Panc1 (cell line): ENCODE measurements at regions not wholly inside any gene's neighbourhood (a gene's known extent, or its start where the extent isn't known, plus 50 kb on each side); places are given as distances from the start of the nearest gene placed in this dataset.

Source experiments
- ATAC-seq: fragments of 200-7000 bp; cut with Tn5 transposase; 2 replicates; pipeline ENCODE4 v1.9.1; 2020; ENCODE audit warnings: mild to moderate bottlenecking, moderate library complexity
- BruUV-seq: library from RNA; stranded (reverse); fragments of 400-500 nt; replicated peaks from 2 replicates; lab custom pipeline; 2021; lab: Mats Ljungman, UMichigan
- CTCF ChIA-PET: fragments of 300-600 bp; sonication (Branson Sonifier 250); formaldehyde crosslinking; loops from one replicate; lab custom pipeline; 2022; ENCODE audit warnings: antibody characterized with exemption; lab: Charles Lee
- POLR2A ChIA-PET: fragments of 300-600 bp; sonication (Branson Sonifier 250); formaldehyde crosslinking; loops from one replicate; lab custom pipeline; 2022; ENCODE audit warnings: antibody characterized with exemption; lab: Charles Lee
- DNase-seq: peaks from one replicate; pipeline ENCODE4 v3.0.0-alpha.2; 2010; ENCODE audit warnings: low read depth, low spot score
- H3K27ac ChIP-seq: 2 replicates; pipeline ENCODE4 v1.5.1; 2011; ENCODE audit warnings: mild to moderate bottlenecking, low read length, inconsistent platforms
- H3K27me3 ChIP-seq: fragments of 200-500 bp; sonication (Bioruptor generic); 2 replicates; pipeline ENCODE4 v1.6.0; 2014; ENCODE audit warnings: low read length, inconsistent platforms; ENCODE audit not compliant: control insufficient read depth, insufficient read depth
- H3K36me3 ChIP-seq: fragments of 200-500 bp; sonication (Bioruptor generic); 2 replicates; pipeline ENCODE4 v1.5.1; 2014; ENCODE audit warnings: inconsistent platforms, mild to moderate bottlenecking, low read length, moderate library complexity; ENCODE audit not compliant: control insufficient read depth, insufficient read depth
- H3K4me1 ChIP-seq: 2 replicates; pipeline ENCODE4 v1.5.1; 2011; ENCODE audit warnings: inconsistent platforms, mild to moderate bottlenecking, low read length, moderate library complexity; ENCODE audit not compliant: control insufficient read depth, insufficient read depth
- H3K4me3 ChIP-seq, 2 experiments: 2 replicates each; pipeline ENCODE4 v1.5.1; 2011 to 2012; ENCODE audit warnings: low read depth in 2 of 2, low read length in 2 of 2, mild to moderate bottlenecking in 2 of 2, inconsistent platforms in 1 of 2, moderate library complexity in 1 of 2
- H3K9me3 ChIP-seq: fragments of 200-500 bp; sonication (Bioruptor generic); 2 replicates; pipeline ENCODE4 v1.5.1; 2014; ENCODE audit warnings: low read depth, mild to moderate bottlenecking, inconsistent platforms, low read length, moderate library complexity; ENCODE audit not compliant: control insufficient read depth, insufficient read depth
- CTCF ChIP-seq: fragments of 450-650 bp; IDR thresholded peaks from 2 replicates; pipeline ENCODE4 v1.5.1; 2017; ENCODE audit warnings: mild to moderate bottlenecking
- POLR2AphosphoS5 ChIP-seq: IDR thresholded peaks from 2 replicates; pipeline ENCODE4 v1.6.1; 2012; ENCODE audit warnings: mild to moderate bottlenecking, low read depth, low read length, moderate library complexity
- REST ChIP-seq, 2 experiments: IDR thresholded peaks; 2 replicates each; pipeline ENCODE4 v1.6.1; 2011 to 2012; ENCODE audit warnings: low read depth in 2 of 2, control low read depth in 1 of 2, low read length in 1 of 2, mild to moderate bottlenecking in 1 of 2, moderate library complexity in 1 of 2; ENCODE audit not compliant: insufficient read depth in 1 of 2
- SIN3A ChIP-seq: IDR thresholded peaks from 2 replicates; pipeline ENCODE4 v1.6.1; 2012; ENCODE audit warnings: low read depth, mild to moderate bottlenecking, low read length, moderate library complexity, borderline replicate concordance; ENCODE audit not compliant: insufficient read depth
- TCF7L2 ChIP-seq: IDR thresholded peaks from 2 replicates; pipeline ENCODE4 v1.6.1; 2011; ENCODE audit warnings: mild to moderate bottlenecking, low read depth, low read length, inconsistent platforms
- in situ Hi-C: cut with HindIII; loops from 2 replicates; pipeline ENCODE4 v1.10.0; 2016; ENCODE audit warnings: low sequenced_read_pairs, low pct_unique_long_range_greater_than_20kb
- intact Hi-C: fragments of 100-400 bp; cut with micrococcal nuclease; formaldehyde crosslinking; loops from one replicate; pipeline ENCODE4 v1.10.0; 2022; ENCODE audit not compliant: unreplicated experiment

GRCh38 chr1:17907999-17908398 lies 152.9 kb downstream of the ACTL8 start:
- BruUV-seq = no TSS peak
- no peak overlapping the region for H3K4me3 ChIP-seq
- H3K9me3 ChIP-seq = no peaks in the 10 kb centered on the region
- ChIA-PET POLR2A (no interaction called here), CTCF (no interaction called here)
- in situ Hi-C loops = no loop called here
- intact Hi-C loops = no loop called here
- H3K27me3 ChIP-seq = peaks cover 30% of the 10 kb centered on the region
- H3K4me1 ChIP-seq = no peaks in the 10 kb centered on the region
- no peaks in the 10 kb centered on the region for H3K36me3 ChIP-seq
- TF ChIP-seq POLR2AphosphoS5 = no peak
- TF ChIP-seq TCF7L2 = no peak
- TF ChIP-seq REST (IDR thresholded peaks at IDR 0.05; ENCODE audit: insufficient read depth in 1 of 2, low read depth in 2 of 2, low read length in 1 of 2) = no peak
- TF ChIP-seq SIN3A = no peak
- TF ChIP-seq CTCF = no peak
- no peak for ATAC-seq
- no peak overlapping the region for H3K27ac ChIP-seq
- no peak for DNase-seq

- no peaks in the 10 kb centered on the region for H3K36me3 ChIP-seq
- H3K27ac ChIP-seq = no peak overlapping the region
- in situ Hi-C loops (no loop called here), intact Hi-C loops (no loop called here)
- ATAC-seq (no peak), DNase-seq (no peak)
- H3K4me1 ChIP-seq = no peaks in the 10 kb centered on the region
- TF ChIP-seq REST (IDR thresholded peaks at IDR 0.05; ENCODE audit: insufficient read depth in 1 of 2, low read depth in 2 of 2, low read length in 1 of 2) (no peak), POLR2AphosphoS5 (no peak), SIN3A (no peak), CTCF (no peak), TCF7L2 (no peak)
- no TSS peak for BruUV-seq
- POLR2A ChIA-PET = no interaction called here
- H3K27me3 ChIP-seq = peaks cover 31% of the 10 kb centered on the region
- no peaks in the 10 kb centered on the region for H3K9me3 ChIP-seq
- no peak overlapping the region for H3K4me3 ChIP-seq
- CTCF ChIA-PET = interaction anchor here (1.0 kb wide), 1 partner anchor 248 kb away, joined by 5 read pairs; no protein-coding TSS in a partner anchor
Observed at GRCh38 chr1:17908945-17909344, 153.8 kb downstream of the ACTL8 start.
